ENCODE measurements at regions not wholly inside any gene's neighbourhood (a gene's known extent, or its start where the extent isn't known, plus 50 kb on each side); places are given as distances from the start of the nearest gene placed in this dataset.

DNA sequence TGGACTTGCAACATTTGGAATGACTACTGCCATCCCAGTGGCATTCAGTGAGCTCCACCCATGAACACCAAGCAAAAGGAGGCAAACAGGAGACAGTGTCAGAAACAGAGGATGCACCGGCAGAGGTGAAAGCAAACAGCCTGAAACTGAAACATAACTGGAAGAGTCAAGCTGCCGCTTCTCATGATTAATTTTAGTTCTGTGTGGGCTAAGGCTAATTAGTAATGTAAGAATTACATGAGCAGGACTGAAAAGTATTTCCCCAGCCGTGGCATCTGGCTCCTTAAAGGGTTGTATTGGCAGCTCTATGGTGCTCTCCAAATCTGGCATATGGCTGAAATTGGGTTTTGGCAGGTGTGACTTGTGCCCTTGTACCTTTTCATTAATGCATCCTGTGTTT lies 1108.1 kb downstream of the TSN start:
- Mint-ChIP-seq H3K4me3 (ENCODE audit: unreplicated experiment) (no peak overlapping the region), H3K36me3 (ENCODE audit: low read depth, unreplicated experiment) (no peaks in the 10 kb centered on the region), H3K4me1 (ENCODE audit: unreplicated experiment) (no peaks in the 10 kb centered on the region), H3K9me3 (ENCODE audit: unreplicated experiment) (no peaks in the 10 kb centered on the region), H3K27me3 (ENCODE audit: unreplicated experiment) (peaks cover 5% of the 10 kb centered on the region), H3K27ac (ENCODE audit: unreplicated experiment) (no peak overlapping the region)
- no peak for DNase-seq (ENCODE audit: low spot score)
- TF ChIP-seq, protein P1, sequence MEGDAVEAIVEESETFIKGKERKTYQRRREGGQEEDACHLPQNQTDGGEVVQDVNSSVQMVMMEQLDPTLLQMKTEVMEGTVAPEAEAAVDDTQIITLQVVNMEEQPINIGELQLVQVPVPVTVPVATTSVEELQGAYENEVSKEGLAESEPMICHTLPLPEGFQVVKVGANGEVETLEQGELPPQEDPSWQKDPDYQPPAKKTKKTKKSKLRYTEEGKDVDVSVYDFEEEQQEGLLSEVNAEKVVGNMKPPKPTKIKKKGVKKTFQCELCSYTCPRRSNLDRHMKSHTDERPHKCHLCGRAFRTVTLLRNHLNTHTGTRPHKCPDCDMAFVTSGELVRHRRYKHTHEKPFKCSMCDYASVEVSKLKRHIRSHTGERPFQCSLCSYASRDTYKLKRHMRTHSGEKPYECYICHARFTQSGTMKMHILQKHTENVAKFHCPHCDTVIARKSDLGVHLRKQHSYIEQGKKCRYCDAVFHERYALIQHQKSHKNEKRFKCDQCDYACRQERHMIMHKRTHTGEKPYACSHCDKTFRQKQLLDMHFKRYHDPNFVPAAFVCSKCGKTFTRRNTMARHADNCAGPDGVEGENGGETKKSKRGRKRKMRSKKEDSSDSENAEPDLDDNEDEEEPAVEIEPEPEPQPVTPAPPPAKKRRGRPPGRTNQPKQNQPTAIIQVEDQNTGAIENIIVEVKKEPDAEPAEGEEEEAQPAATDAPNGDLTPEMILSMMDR (IDR thresholded peaks at IDR 0.05; ENCODE audit: unreplicated experiment): no peak

DNA sequence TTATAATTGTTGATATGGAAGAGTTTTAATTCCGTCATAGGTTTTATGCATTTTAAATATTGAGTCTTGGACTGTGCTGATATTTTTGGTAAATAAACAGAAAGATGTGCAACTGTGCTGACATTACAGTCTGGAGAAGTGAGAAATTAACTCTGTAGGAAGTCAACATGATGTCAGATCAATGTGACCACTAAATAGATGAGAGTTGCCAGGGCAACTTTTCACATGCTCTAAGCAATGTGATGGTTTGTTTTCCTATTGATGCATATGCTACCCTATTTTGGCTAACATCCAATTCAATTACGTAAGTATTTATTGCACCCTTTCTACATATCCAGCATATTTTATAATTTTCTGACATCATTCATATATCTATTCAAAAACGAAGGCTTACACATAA lies 1109.3 kb downstream of the TSN start:
- H3K36me3 Mint-ChIP-seq (ENCODE audit: low read depth, unreplicated experiment): no peaks in the 10 kb centered on the region

DNA sequence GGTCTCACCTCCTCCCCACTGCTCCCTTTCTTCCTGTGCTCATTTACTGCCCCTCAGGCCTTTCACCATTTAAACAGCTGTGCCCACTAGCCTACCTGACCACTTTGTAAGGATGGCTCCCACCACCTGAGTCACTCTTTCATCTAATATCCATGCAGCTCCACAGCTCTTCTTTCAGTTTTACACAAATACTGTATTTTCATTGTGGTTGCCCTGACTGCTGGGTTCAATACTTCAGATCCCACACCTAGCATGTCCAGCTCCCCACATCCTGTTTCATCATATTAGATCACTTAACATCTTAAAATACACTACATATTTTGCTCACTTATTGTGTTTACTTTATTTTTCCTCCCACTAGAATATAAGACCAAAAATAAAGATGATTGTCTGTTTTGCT lies 1110.6 kb downstream of the TSN start:
- no peak for DNase-seq (ENCODE audit: low spot score)
- H3K36me3 Mint-ChIP-seq (ENCODE audit: low read depth, unreplicated experiment): no peaks in the 10 kb centered on the region
- H3K27me3 Mint-ChIP-seq (ENCODE audit: unreplicated experiment): peaks cover 3% of the 10 kb centered on the region
- H3K4me1 Mint-ChIP-seq (ENCODE audit: unreplicated experiment): no peaks in the 10 kb centered on the region
- TF ChIP-seq, protein P1 (IDR thresholded peaks at IDR 0.05; ENCODE audit: unreplicated experiment): no peak
- H3K27ac Mint-ChIP-seq (ENCODE audit: unreplicated experiment): no peak overlapping the region
- H3K4me3 Mint-ChIP-seq (ENCODE audit: unreplicated experiment): no peak overlapping the region
- H3K9me3 Mint-ChIP-seq (ENCODE audit: unreplicated experiment): no peaks in the 10 kb centered on the region

More for the DNA sequence above, 1109.3 kb downstream of the TSN start:
- Mint-ChIP-seq H3K27me3 (ENCODE audit: unreplicated experiment) (peaks cover 3% of the 10 kb centered on the region), H3K4me1 (ENCODE audit: unreplicated experiment) (no peaks in the 10 kb centered on the region), H3K4me3 (ENCODE audit: unreplicated experiment) (no peak overlapping the region), H3K27ac (ENCODE audit: unreplicated experiment) (no peak overlapping the region), H3K9me3 (ENCODE audit: unreplicated experiment) (no peaks in the 10 kb centered on the region)
- DNase-seq (ENCODE audit: low spot score): no peak
- TF ChIP-seq, protein P1 (IDR thresholded peaks at IDR 0.05; ENCODE audit: unreplicated experiment): no peak

DNA sequence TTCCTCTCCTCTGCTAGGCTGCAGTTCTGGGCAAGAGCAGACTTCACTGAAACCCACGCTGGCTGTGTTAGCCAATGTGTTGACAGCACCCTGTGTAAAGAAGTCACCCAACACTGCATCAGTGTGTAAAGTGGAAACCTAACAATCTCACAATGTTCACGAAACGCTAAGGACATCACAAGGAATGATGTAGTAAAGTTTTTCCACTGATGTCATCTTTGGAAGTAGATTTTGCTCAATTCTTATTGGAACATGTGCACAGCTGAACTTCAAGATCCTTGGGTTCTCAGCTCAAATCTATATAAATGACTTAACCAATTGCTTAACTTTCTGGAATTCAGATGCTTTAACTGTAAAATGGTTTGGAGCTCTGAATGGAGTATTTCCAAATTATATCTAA lies 1112.5 kb downstream of the TSN start:
- no peaks in the 10 kb centered on the region for H3K36me3 Mint-ChIP-seq (ENCODE audit: low read depth, unreplicated experiment)
- peaks cover 3% of the 10 kb centered on the region for H3K27me3 Mint-ChIP-seq (ENCODE audit: unreplicated experiment)
- TF ChIP-seq, protein P1 (IDR thresholded peaks at IDR 0.05; ENCODE audit: unreplicated experiment): no peak
- H3K27ac Mint-ChIP-seq (ENCODE audit: unreplicated experiment): no peak overlapping the region
- H3K4me3 Mint-ChIP-seq (ENCODE audit: unreplicated experiment): no peak overlapping the region
- DNase-seq (ENCODE audit: low spot score): no peak
- no peaks in the 10 kb centered on the region for H3K4me1 Mint-ChIP-seq (ENCODE audit: unreplicated experiment)
- no peaks in the 10 kb centered on the region for H3K9me3 Mint-ChIP-seq (ENCODE audit: unreplicated experiment)

DNA sequence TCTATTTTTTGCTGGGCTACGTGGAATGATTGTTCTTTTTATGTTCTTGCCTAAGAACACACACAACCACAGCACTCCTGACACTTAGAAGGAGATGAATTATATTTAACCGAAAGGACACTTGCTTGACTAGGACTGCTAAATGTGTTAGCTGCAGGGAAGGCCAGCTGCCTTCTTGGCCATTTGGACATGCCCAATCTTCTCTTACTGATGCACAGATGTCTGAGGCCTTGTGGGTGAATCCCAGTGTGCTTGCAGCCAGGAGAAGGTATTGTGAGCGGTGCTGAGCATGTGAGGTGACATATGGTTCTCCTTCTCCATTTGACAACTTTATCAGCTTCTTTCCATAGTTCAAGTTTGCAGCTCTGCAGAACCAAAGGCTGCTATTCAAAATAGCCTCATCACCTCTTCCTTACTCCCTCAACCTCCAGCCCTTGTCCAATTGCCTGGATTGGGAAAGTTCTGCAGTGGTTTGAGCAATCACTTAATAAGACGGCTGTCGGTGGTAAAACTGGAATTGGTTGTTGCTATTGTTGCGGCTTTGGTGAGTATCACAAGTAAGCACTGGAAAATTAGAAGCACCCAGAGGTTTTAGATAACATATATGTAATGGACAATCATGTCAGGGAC lies 1113.3 kb downstream of the TSN start:
- Mint-ChIP-seq H3K27ac (ENCODE audit: unreplicated experiment) (no peak overlapping the region), H3K36me3 (ENCODE audit: low read depth, unreplicated experiment) (no peaks in the 10 kb centered on the region), H3K9me3 (ENCODE audit: unreplicated experiment) (no peaks in the 10 kb centered on the region), H3K4me3 (ENCODE audit: unreplicated experiment) (no peak overlapping the region), H3K4me1 (ENCODE audit: unreplicated experiment) (no peaks in the 10 kb centered on the region), H3K27me3 (ENCODE audit: unreplicated experiment) (peaks cover 3% of the 10 kb centered on the region)
- no peak for DNase-seq (ENCODE audit: low spot score)
- TF ChIP-seq, protein P1 (IDR thresholded peaks at IDR 0.05; ENCODE audit: unreplicated experiment): no peak

All from endothelial cell (in vitro differentiated cells).